ENCODE measurements at regions not wholly inside any gene's neighbourhood (a gene's known extent, or its start where the extent isn't known, plus 50 kb on each side); places are given as distances from the start of the nearest gene placed in this dataset.

- TF ChIP-seq CTCF (IDR thresholded peaks at IDR 0.05) (no peak), TCF7L2 (IDR thresholded peaks at IDR 0.05; ENCODE audit: low read depth, low read length) (no peak), SIN3A (IDR thresholded peaks at IDR 0.05; ENCODE audit: borderline replicate concordance, insufficient read depth, low read depth, low read length) (no peak), POLR2AphosphoS5 (IDR thresholded peaks at IDR 0.05; ENCODE audit: low read depth, low read length) (no peak)
- TF ChIP-seq, protein P1, sequence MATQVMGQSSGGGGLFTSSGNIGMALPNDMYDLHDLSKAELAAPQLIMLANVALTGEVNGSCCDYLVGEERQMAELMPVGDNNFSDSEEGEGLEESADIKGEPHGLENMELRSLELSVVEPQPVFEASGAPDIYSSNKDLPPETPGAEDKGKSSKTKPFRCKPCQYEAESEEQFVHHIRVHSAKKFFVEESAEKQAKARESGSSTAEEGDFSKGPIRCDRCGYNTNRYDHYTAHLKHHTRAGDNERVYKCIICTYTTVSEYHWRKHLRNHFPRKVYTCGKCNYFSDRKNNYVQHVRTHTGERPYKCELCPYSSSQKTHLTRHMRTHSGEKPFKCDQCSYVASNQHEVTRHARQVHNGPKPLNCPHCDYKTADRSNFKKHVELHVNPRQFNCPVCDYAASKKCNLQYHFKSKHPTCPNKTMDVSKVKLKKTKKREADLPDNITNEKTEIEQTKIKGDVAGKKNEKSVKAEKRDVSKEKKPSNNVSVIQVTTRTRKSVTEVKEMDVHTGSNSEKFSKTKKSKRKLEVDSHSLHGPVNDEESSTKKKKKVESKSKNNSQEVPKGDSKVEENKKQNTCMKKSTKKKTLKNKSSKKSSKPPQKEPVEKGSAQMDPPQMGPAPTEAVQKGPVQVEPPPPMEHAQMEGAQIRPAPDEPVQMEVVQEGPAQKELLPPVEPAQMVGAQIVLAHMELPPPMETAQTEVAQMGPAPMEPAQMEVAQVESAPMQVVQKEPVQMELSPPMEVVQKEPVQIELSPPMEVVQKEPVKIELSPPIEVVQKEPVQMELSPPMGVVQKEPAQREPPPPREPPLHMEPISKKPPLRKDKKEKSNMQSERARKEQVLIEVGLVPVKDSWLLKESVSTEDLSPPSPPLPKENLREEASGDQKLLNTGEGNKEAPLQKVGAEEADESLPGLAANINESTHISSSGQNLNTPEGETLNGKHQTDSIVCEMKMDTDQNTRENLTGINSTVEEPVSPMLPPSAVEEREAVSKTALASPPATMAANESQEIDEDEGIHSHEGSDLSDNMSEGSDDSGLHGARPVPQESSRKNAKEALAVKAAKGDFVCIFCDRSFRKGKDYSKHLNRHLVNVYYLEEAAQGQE (IDR thresholded peaks at IDR 0.05; ENCODE audit: insufficient read depth in 1 of 2, low read depth in 2 of 2, low read length in 1 of 2) = no peak
Measured at GRCh38 chr11:19579957-19580356, 132.7 kb upstream of the NAV2 start.
